ENCODE measurements at regions not wholly inside any gene's neighbourhood (a gene's known extent, or its start where the extent isn't known, plus 50 kb on each side); places are given as distances from the start of the nearest gene placed in this dataset.
"Not testable (repeated sequence)": the region's sequence is repeated elsewhere in the genome, so short reads cannot be mapped to it uniquely, and the experiment has no call there.

GRCh38 chr16:52312716-52313115, 234.2 kb downstream of the TOX3 start:
- no peak overlapping the region for H3K27ac ChIP-seq
- H3K4me3 ChIP-seq: no peak overlapping the region

GRCh38 chr16:52309446-52310416, 237.2 kb downstream of the TOX3 start:
- Histone ChIP-seq H3K4me3 (no peak overlapping the region), H3K27ac (no peak overlapping the region)

GRCh38 chr16:52308051-52308450, 238.9 kb downstream of the TOX3 start:
- no peak overlapping the region for H3K27ac ChIP-seq
- no peak overlapping the region for H3K4me3 ChIP-seq

DNA sequence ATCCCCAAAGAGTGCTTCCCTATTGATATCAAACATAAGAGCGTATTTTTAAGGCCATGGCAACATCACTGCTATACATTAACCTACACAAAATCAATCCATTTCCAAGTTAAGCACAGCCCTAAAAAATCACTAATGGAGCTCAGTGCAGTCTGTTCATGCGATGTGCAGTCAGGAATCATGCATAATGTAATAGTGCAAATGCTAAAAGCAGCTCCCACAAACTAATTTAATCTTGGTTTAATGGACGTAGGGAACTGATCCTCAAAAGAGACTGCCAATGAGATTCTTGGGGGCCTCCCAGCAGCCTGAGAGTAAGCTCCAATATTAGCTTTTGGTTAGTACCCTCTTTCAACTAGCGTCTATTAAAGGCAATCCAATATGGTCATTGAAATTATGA, 245.9 kb downstream of the TOX3 start:
- no peak overlapping the region for H3K4me3 ChIP-seq
- H3K27ac ChIP-seq: no peak overlapping the region

DNA sequence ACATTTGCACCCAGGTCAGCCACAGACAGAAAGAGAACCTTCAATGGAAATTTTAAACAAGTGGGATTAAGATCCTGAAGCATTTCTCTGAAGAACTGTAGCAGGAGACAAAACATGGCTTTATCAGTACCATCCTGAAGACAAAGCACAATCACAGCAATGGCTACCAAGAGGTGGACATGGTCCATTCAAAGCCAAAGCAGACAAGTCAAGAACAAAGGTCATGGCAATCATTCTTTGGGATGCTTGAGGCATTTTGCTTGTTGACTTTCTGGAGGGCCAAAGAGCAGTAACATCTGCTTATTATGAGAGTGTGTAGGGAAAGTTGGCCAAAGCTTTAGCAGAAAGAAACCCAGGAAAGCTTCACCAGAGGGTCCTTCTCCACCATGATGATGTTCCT, 248.2 kb downstream of the TOX3 start:
- Histone ChIP-seq H3K4me3 (no peak overlapping the region), H3K27ac (no peak overlapping the region)

GRCh38 chr16:52296706-52297315, 250.1 kb downstream of the TOX3 start:
- not testable (repeated sequence) for H3K4me3 ChIP-seq, H3K27ac ChIP-seq

DNA sequence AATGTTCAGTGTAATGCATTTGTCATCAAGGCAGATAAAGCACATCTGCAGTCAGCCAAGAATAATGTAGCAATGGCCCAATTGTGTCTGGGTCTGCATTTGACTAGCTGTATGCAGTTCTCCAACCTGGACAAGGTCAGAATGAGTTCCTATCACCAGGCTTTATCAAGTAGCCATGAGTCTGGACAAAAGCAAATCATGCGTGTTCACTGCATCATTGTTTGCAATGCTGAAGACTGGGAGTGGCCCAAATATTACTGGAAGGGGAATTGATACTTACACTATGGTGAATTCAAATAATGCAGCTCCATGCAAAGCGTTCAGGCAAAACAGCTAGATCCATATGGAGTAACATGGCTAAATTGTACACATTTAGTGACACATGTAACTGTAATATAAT, 250.9 kb downstream of the TOX3 start:
- no peak overlapping the region for H3K4me3 ChIP-seq
- H3K27ac ChIP-seq: no peak overlapping the region

DNA sequence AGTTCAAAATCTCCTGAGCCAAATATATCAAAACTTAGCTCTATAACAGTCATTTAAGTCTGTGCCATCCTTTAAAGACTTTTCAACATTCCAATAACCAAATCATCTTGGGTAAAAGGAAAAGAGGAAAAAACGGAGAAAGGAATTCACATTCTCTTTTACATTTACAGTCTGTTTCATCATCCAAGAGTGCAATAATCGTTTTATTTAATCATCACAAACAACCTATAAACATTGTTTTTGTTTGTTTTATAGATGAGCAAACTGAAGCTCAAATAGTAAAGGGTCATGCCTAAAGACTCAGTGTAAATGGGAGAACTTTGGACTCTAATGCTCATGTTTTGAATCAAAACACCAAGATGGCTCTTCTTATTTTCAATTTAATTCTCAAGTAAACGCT, 252.3 kb downstream of the TOX3 start:
- no peak overlapping the region for H3K27ac ChIP-seq

GRCh38 chr16:52293204-52293603, 253.7 kb downstream of the TOX3 start:
- H3K4me3 ChIP-seq: no peak overlapping the region
- H3K27ac ChIP-seq: no peak overlapping the region

More for the DNA sequence above, 252.3 kb downstream of the TOX3 start:
- H3K4me3 ChIP-seq: no peak overlapping the region

GRCh38 chr16:52283584-52284375, 263.2 kb downstream of the TOX3 start:
- Histone ChIP-seq H3K4me3 (no peak overlapping the region), H3K27ac (no peak overlapping the region)

- no peak overlapping the region for H3K27ac ChIP-seq
- no peak overlapping the region for H3K4me3 ChIP-seq
Observed at GRCh38 chr16:52283018-52283417, 263.9 kb downstream of the TOX3 start.

GRCh38 chr16:52280086-52280485, 266.9 kb downstream of the TOX3 start:
- H3K4me3 ChIP-seq: no peak overlapping the region
- H3K27ac ChIP-seq: no peak overlapping the region

DNA sequence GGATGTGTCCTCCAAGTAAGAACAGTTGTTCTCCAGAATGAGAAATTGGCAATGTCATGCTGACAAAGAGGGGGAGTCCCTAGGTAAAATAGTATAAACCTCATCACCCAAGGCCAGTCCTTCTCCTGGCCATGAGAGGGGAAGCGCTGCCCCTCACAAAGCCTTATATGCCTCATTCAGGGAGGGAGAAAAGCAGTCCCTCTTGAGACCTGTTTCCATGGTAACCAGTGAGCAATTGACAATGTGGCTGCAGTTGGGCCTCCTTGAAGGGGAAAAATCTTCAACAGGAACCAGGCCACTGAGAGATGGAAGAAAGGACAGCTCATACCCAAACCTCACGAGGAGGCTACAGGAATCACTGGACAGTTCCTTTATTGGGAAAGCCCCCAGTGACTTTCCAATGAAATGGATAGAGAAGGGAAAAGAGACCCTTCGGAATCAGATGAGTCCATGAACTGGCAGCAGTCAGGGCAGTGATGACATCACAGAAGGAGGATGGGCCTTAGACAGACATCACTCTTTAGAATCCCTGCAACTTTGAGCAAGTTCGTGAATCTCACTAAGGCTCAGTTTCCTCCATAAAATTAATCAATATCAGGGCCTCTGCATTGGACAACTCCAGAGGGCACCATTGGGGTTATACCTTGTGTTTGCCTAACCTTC, 275.7 kb downstream of the TOX3 start:
- Histone ChIP-seq H3K27ac (no peak overlapping the region), H3K4me3 (no peak overlapping the region)

DNA sequence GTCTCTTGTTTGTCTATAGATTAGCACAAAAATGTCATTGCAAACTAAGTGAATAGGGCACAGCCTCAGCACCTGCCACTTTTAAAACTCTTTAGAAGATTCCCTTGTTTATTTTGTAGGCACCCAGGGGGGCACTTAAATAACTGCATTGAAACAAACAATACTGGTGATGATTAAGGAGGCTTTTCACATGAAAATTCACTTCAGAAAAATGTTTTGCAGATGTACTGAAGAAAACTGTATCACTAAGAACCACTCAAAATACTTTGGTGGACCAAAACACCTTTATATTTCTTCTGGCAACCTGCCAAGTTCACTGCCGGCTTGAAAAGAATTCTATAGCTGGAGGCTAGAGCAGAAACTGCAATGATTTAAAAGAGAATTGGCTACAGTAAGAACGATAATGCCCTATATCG, 281.5 kb downstream of the TOX3 start:
- H3K27ac ChIP-seq: no peak overlapping the region
- H3K4me3 ChIP-seq: no peak overlapping the region

DNA sequence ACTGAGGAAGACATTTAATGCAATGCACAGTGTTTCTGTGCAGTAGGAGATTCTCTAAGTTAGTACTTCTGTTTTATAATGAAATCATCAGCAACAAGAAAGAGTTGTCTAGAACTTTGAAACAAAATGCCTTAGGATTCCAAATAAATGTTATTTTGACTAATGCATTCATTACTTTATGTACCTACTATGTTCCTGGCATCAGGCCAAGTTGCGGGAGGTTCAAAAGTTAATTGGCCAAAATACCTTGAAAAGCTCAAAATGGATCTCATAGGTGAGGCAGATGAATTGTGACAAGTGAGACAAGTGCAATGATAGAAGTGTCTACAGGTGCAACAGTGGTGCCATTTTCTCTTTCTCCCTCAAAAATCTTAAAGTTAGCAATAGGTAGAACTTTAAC, 289.4 kb downstream of the TOX3 start:
- H3K4me3 ChIP-seq: no peak overlapping the region
- H3K27ac ChIP-seq: no peak overlapping the region

DNA sequence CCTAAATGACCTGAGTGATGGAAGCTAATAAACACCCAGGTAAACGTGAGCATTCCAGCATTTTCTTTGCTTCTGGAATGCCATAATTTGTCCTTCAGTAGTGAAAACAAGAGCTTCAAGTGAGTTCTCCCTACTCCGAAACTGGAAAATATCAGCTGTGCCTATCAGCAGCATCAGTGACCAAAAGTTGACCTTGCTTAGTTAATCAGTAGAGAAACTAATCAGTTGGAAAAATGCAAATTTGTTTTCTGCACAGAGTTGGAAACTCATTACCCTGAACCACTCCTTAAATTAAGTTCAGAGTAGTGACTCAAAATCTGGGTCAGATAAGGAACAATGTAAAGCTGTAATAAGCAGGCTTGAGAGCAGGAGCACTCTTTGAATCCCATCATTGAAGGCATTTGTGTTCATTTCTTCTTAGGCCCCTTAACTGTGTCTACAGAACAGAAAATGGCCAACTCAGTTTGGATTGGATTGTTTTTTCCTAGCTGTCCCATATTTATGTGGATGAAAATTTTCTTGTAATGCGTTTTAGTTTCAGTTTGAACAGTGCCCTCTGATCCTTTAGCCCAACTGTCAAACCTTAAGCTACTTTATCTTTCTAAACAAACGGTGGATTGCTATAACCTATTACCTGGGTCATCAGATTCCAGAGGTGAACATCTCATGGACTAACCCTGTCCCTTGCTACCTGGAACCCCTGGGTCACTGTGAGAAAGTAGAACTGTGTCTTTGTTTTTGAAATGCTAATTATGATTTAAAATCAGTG, 290.4 kb downstream of the TOX3 start:
- no peak overlapping the region for H3K27ac ChIP-seq
- no peak overlapping the region for H3K4me3 ChIP-seq

- H3K27ac ChIP-seq: no peak overlapping the region
- H3K4me3 ChIP-seq: no peak overlapping the region
Observed at GRCh38 chr16:52254746-52255145, 292.2 kb downstream of the TOX3 start.

- H3K27ac ChIP-seq: no peak overlapping the region
- H3K4me3 ChIP-seq: no peak overlapping the region
Observed at GRCh38 chr16:52252680-52253079, 294.3 kb downstream of the TOX3 start.

DNA sequence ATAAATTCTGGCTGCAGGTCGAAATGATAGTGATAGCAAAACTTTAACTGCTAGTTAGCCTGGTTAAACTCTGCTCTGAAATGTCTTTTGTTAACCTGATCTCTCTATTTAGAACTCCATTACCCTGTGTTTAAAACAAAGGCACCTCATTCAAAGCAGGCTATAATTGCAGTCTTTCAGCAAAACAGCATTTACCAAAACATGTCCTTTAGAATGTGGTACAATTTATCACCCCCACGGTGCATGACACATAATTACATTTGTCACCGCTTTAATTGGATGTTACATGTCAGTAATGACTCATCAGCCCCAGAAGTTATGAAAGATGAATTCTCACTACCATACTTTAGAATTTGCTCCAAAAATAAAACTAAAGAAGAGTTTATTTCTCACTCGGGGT, 295.4 kb downstream of the TOX3 start:
- no peak overlapping the region for H3K4me3 ChIP-seq
- H3K27ac ChIP-seq: no peak overlapping the region
